Activated CD8-positive, alpha-beta memory T cell treated with anti-CD3 and anti-CD28 coated beads, Interleukin-2, amount 10 ng/mL, durations not matched to agents 7 days and 5 days (primary cell): ENCODE measurements at regions not wholly inside any gene's neighbourhood (a gene's known extent, or its start where the extent isn't known, plus 50 kb on each side); places are given as distances from the start of the nearest gene placed in this dataset.

Experiments
- ATAC-seq: fragments of 150-1000 bp; cut with Tn5 transposase; one replicate; pipeline ENCODE4 v1.10.0; 2021; ENCODE audit warnings: moderate library complexity
- CTCF ChIA-PET: fragments of 350-600 bp; sonication (Branson Sonifier 250); formaldehyde crosslinking; loops from one replicate; lab custom pipeline; 2021; ENCODE audit warnings: antibody characterized with exemption; lab: Charles Lee
- DNase-seq: peaks from one replicate; pipeline ENCODE4 v3.0.0-alpha.2; 2020
- H3K27ac Mint-ChIP-seq: one replicate; pipeline ENCODE4 v1.8.0; 2021; ENCODE audit warnings: mild to moderate bottlenecking, mixed read lengths
- H3K27me3 Mint-ChIP-seq: one replicate; pipeline ENCODE4 v1.8.0; 2021; ENCODE audit warnings: mixed read lengths
- H3K36me3 Mint-ChIP-seq: one replicate; pipeline ENCODE4 v1.8.0; 2021; ENCODE audit warnings: mild to moderate bottlenecking, mixed read lengths
- H3K4me1 Mint-ChIP-seq: one replicate; pipeline ENCODE4 v1.8.0; 2021; ENCODE audit warnings: mixed read lengths
- H3K4me3 Mint-ChIP-seq: one replicate; pipeline ENCODE4 v1.8.0; 2021; ENCODE audit warnings: mild to moderate bottlenecking, moderate library complexity, mixed read lengths
- H3K9me3 Mint-ChIP-seq: one replicate; pipeline ENCODE4 v1.8.0; 2022; ENCODE audit warnings: low read depth, mixed read lengths

DNA sequence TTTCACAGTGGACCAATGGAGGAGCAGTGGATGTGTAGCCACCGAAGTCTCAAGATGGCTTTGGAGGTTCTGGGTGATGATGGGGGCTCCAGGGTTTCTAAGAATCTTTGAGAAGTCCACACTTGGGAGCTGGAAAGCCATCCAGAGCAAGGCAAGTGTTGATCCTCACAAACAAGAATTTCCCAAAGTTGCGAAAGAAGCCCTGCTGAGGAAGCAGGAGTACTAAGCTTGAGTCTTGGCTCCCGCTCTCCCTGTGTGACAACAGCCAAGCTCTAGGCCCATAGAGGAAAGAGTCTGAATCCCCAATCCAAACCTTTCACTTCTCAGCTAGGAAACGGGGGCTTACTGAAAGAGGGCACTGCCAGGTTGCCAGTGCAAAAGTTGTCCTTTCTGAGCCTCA, 106.0 kb downstream of the EDN3 start:
- no peak for DNase-seq
- CTCF ChIA-PET, result interaction anchor here (1.9 to 3.9 kb wide), 2 partner anchors 89 to 185 kb away, joined by 4 to 24 read pairs; no protein-coding TSS in a partner anchor
- Mint-ChIP-seq H3K27ac (no peak overlapping the region), H3K36me3 (no peaks in the 10 kb centered on the region), H3K4me3 (no peak overlapping the region), H3K27me3 (peaks cover 30% of the 10 kb centered on the region), H3K4me1 (no peaks in the 10 kb centered on the region), H3K9me3 (no peaks in the 10 kb centered on the region)
- no peak for ATAC-seq

DNA sequence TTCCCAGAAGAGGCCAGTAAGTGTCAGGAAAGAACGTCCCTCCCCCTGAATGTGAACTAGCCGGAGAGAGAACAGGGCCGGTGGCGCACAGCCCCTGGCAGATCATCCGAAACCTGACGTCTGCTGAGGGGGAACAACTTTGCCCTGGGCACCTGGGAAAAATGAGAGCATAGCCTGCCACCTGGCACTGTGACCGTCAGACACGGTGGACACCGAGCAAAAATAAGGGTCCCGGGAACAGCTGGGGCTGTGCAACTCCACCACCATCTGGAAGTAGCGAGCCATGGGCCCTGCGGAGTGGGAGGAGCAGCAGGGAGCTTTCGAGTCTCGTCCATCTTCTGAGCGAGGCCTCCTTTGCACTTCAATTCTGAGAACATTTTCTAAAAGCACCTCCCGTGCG, 110.8 kb downstream of the EDN3 start:
- no peak for ATAC-seq
- CTCF ChIA-PET, result no interaction called here
- no peak overlapping the region for H3K4me3 Mint-ChIP-seq
- H3K27me3 Mint-ChIP-seq, result peaks cover 14% of the 10 kb centered on the region
- no peaks in the 10 kb centered on the region for H3K4me1 Mint-ChIP-seq
- H3K9me3 Mint-ChIP-seq, result no peaks in the 10 kb centered on the region
- H3K27ac Mint-ChIP-seq, result no peak overlapping the region
- H3K36me3 Mint-ChIP-seq, result no peaks in the 10 kb centered on the region
- no peak for DNase-seq

DNA sequence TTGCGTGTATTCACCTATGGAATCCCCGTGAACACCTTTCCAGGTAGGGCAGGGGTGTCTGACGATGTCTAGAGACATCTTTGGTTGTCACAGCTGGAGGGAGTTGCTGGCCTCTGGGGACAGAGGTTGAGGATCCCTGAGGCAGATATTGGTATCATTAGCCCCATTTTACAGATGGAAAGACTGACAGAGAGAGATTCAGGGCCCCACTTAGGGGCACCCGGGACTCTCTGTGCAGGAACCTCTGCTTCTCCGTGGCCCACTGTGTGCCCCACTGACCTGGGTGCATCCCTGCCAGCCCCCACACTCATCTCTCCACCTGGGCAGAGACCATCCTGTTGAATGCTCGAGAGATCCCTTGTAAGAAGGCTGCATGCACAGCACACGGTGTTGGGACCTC, 111.2 kb downstream of the EDN3 start:
- no peak overlapping the region for H3K4me3 Mint-ChIP-seq
- no peak overlapping the region for H3K27ac Mint-ChIP-seq
- no peak for DNase-seq
- ATAC-seq, result no peak
- no peaks in the 10 kb centered on the region for H3K4me1 Mint-ChIP-seq
- H3K36me3 Mint-ChIP-seq, result no peaks in the 10 kb centered on the region
- H3K27me3 Mint-ChIP-seq, result peaks cover 9% of the 10 kb centered on the region
- H3K9me3 Mint-ChIP-seq, result no peaks in the 10 kb centered on the region
- CTCF ChIA-PET, result no interaction called here

DNA sequence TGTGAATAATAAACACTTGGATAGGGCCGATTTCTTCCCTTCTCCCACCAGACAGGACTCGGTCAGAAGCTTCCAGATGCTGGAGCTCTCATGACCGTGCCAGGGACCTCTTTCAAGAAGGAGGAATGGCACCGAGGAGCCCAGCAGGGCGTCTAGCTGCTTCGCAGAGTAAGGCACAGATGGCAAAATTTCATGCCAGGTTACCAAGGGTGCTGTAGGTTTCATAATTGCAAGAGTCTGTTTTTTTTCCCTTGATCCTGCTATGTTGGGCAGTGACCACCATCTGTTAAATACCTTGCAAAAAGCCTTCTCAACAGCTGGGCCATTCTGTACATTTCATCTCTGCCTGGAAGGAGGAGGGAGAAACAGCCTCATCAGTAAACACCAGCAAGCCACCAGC, 111.8 kb downstream of the EDN3 start:
- Mint-ChIP-seq H3K36me3 (no peaks in the 10 kb centered on the region), H3K4me3 (no peak overlapping the region), H3K27ac (no peak overlapping the region), H3K4me1 (no peaks in the 10 kb centered on the region), H3K27me3 (peaks cover 6% of the 10 kb centered on the region), H3K9me3 (no peaks in the 10 kb centered on the region)
- ATAC-seq, result no peak
- no peak for DNase-seq
- CTCF ChIA-PET, result interaction anchor here (1.5 kb wide), 1 partner anchor 324 kb away, joined by 4 read pairs; no protein-coding TSS in a partner anchor

DNA sequence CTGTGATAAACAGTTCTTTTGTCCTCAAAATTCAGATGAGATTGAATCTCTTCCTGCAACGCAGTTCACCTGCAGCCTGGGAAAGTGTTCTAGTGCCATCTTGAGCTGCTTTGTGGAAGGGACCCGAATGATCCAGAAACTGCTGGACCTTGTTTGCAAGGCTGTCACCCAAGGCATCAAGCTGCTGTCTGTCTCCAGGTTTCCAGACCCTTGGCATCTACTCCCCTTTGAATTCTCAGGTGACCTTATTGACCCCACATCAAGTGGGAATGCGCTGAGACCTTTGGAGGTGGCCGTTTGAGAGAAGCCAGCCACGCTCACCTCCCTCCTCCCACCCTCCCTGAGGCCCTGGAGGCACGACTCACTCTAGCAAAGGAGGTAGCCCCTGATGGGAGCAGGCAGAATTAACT, 112.5 kb downstream of the EDN3 start:
- peaks cover 13% of the 10 kb centered on the region for H3K27me3 Mint-ChIP-seq
- H3K4me3 Mint-ChIP-seq, result no peak overlapping the region
- CTCF ChIA-PET, result interaction anchor here (1.5 kb wide), 1 partner anchor 325 kb away, joined by 4 read pairs; no protein-coding TSS in a partner anchor

DNA sequence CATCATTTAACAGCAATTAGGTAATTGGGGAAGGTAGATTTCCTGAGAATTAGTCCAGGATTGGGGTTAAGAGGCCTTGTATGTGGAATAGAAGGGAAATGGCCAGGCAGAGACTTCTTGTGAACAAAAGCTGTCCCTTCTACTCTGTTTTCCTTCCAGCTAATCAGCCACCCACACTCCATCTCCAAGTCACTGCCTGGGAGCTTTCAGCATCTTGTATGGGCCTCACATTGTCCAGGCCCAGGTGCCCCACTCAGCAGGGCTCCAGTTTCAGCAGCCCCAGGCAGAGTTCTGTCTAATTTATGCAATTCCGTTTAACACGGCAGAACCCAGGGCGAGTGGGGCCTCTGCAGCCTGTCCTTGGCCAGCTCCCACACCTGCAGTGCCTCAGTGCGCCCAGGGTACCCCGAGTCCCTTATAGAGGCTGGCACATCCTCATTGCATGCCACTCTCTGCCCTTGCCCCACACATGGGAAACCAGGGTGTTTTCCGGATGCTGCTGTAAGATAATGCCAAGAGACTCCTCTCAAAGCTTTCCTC, 113.0 kb downstream of the EDN3 start:
- Mint-ChIP-seq H3K27me3 (peaks cover 14% of the 10 kb centered on the region), H3K4me1 (no peaks in the 10 kb centered on the region), H3K27ac (no peak overlapping the region), H3K36me3 (no peaks in the 10 kb centered on the region), H3K4me3 (no peak overlapping the region), H3K9me3 (no peaks in the 10 kb centered on the region)
- CTCF ChIA-PET, result interaction anchor here (0.6 to 1.5 kb wide), 2 partner anchors 326 to 337 kb away, joined by 3 to 4 read pairs; no protein-coding TSS in a partner anchor
- DNase-seq, result no peak
- ATAC-seq, result no peak

More for the DNA sequence above, 112.5 kb downstream of the EDN3 start:
- Mint-ChIP-seq H3K4me1 (no peaks in the 10 kb centered on the region), H3K27ac (no peak overlapping the region), H3K9me3 (no peaks in the 10 kb centered on the region), H3K36me3 (no peaks in the 10 kb centered on the region)
- ATAC-seq (no peak), DNase-seq (no peak)

DNA sequence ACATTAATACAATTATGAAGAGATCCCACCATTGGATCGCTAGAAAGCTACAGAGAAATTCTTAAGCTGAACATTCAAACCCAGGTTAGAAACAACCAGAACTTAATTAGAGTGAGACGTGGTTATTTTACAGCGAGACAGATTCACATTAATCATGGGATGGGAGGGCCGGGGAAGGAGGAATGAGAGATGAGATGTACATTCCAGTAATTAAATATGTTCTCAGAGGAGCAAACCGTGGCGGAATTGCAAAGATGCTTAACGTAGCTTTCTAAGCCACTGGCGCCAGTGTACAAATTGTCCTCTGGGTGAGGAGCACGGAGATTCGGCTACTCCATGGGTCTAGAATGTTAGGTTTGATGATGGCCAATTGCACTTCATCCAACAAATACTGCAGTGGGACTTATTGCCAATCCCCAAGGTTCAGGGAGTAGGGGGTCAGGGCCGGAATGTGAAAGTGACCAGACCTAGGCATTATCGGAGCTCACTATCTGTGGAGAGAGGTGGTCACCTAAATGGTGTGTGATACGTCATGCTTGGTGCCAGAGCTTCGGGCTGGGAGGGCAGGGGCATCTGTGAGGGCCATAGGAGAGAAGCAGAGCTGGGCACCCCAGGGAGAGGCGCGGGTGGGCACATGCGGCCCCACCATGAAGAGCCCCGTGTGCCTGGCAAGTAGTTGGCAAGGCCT, 114.7 kb downstream of the EDN3 start:
- CTCF ChIA-PET, result no interaction called here
- Mint-ChIP-seq H3K4me1 (no peaks in the 10 kb centered on the region), H3K27me3 (peaks cover 20% of the 10 kb centered on the region), H3K9me3 (no peaks in the 10 kb centered on the region), H3K36me3 (no peaks in the 10 kb centered on the region), H3K27ac (no peak overlapping the region), H3K4me3 (no peak overlapping the region)
- ATAC-seq (no peak), DNase-seq (no peak)

DNA sequence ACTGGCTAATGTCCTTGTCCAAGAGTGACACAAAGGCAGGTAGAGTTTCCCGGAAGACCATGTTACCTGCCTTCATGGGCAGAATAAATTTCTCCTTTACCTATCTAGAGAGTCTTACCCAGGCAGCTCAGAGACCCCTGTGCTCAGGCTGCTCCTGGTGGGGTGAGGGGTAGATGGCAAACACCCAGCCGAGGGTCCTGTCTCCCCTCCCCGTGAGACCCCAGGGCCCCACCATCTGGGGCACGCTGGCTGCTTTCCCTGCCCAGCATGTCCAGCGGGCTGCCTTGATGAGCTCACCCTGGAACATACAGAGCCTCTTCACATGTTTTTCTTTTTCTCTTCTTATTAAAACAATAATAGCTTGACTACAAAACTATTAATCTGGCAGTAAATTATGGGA, 116.5 kb downstream of the EDN3 start:
- ATAC-seq (no peak), DNase-seq (no peak)
- Mint-ChIP-seq H3K9me3 (no peaks in the 10 kb centered on the region), H3K4me1 (no peaks in the 10 kb centered on the region), H3K27ac (no peak overlapping the region), H3K4me3 (no peak overlapping the region), H3K36me3 (no peaks in the 10 kb centered on the region), H3K27me3 (peaks cover 24% of the 10 kb centered on the region)
- CTCF ChIA-PET, result no interaction called here

DNA sequence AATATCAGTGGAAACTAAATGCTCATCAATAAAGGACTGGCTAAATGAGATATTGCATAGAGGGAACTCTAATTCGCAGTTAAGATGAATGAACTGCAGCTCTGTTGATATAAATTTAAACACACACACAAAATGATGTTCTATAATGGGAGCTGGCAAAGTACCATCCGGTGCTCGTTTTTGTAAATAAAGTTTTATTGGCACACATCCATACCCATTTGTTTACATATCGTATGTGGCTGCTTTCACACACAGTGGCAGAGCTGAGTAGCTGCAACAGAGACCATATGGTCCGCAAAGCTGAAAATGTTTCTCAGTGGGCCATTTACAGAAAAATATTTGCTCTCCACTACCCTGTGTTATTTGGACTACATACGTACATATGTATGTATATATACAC, 120.7 kb downstream of the EDN3 start:
- DNase-seq, result no peak
- H3K4me3 Mint-ChIP-seq, result no peak overlapping the region
- H3K4me1 Mint-ChIP-seq, result no peaks in the 10 kb centered on the region
- no peaks in the 10 kb centered on the region for H3K9me3 Mint-ChIP-seq
- H3K27ac Mint-ChIP-seq, result no peak overlapping the region
- no peaks in the 10 kb centered on the region for H3K36me3 Mint-ChIP-seq
- ATAC-seq, result no peak
- CTCF ChIA-PET, result interaction anchor here (0.8 kb wide), 1 partner anchor 34 kb away, joined by 4 read pairs; no protein-coding TSS in a partner anchor
- peaks cover 19% of the 10 kb centered on the region for H3K27me3 Mint-ChIP-seq

DNA sequence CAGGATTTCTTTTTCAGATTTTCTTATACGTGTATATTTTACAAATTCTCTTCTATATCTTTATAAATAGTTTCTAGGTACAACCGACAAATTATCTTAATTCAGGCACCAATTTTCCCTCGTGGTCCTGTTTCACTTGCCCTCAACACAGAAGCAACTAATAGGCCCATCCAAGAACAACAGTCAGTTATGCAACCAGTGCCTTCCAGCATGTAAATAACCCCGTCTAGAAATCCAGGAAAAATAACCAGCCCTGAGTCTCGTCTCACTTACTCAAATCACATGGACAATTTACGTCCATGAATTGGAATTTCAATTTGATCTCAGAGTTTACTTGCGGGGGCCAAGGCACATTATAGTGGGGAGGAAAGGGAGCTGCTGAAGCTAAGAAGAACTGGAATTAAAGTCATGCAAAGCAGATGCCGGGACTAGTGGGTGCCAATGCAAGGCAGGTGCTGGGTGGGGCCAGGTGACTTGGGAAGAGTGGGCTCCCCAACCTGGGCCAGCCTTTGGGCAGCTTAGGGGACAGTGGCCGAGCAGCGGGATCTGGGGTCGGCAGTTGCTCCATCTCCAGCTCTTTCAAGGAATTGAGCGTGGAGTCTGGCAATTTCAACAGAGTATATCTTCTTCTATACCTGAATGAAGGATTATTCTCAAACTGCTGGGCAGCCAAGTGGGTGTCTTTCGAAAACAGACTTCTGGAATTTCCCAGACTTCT, 121.7 kb downstream of the EDN3 start:
- ATAC-seq (no peak), DNase-seq (no peak)
- Mint-ChIP-seq H3K4me1 (no peaks in the 10 kb centered on the region), H3K9me3 (no peaks in the 10 kb centered on the region), H3K4me3 (no peak overlapping the region), H3K27ac (no peak overlapping the region), H3K27me3 (peaks cover 18% of the 10 kb centered on the region), H3K36me3 (no peaks in the 10 kb centered on the region)
- CTCF ChIA-PET, result no interaction called here

DNA sequence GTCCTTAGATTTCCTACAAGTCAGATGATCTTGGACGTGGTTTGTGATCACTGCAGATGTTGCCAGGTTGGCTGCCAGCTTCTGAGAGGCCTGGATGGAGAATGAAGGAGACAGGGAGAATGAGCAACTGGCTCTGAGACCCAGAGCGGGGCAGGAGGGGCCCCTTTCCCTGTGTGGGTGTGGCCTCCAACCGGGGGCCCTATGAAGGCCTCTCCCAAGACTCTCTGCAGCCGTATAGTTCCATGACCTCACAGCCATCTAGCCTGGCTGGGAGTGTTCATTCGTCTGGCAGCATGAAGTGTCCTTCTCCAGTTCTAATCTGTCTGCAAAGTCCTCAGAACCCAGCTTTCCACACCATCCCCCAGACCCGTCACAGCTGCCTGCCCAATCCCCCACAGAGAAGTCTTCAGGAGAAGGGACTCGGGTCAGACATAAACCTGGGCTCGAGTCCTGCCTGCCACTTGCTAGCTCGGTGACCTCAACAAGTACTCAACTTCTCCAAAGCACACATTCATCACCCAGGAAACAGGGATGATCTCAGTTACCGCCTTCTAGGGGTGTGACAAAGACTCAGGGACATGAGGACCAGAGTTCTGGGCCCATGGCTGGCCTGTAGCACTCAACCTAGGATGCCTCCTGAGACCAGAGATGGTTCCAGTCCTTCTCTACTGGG, 122.6 kb downstream of the EDN3 start:
- Mint-ChIP-seq H3K9me3 (no peaks in the 10 kb centered on the region), H3K4me1 (no peaks in the 10 kb centered on the region), H3K4me3 (no peak overlapping the region), H3K36me3 (no peaks in the 10 kb centered on the region), H3K27ac (no peak overlapping the region), H3K27me3 (peaks cover 10% of the 10 kb centered on the region)
- DNase-seq, result no peak
- CTCF ChIA-PET, result no interaction called here
- no peak for ATAC-seq

DNA sequence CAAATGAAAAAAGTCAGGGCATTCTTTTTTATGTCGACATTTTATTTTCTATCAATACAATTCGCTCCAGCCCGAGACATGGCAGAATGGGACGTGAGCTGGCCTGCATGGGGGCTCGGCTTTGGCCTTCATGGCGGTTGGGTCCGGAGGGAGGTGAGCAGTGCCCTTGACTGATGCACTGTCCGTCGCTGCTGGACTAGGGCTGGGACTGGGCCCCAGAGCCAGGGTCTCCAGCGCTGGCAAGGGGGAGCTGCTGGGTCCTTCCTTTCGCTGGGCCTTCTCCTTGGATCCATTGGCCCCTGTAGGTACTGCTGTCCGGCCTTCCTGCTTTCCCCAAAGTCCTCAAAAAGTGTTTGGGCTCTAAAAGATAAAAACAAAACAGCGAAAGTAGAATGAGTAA, 124.6 kb downstream of the EDN3 start:
- Mint-ChIP-seq H3K27me3 (peaks cover 3% of the 10 kb centered on the region), H3K4me3 (no peak overlapping the region), H3K36me3 (no peaks in the 10 kb centered on the region), H3K4me1 (peaks cover 12% of the 10 kb centered on the region), H3K9me3 (peaks cover 3% of the 10 kb centered on the region), H3K27ac (no peak overlapping the region)
- DNase-seq (no peak), ATAC-seq (no peak)
- CTCF ChIA-PET, result no interaction called here

DNA sequence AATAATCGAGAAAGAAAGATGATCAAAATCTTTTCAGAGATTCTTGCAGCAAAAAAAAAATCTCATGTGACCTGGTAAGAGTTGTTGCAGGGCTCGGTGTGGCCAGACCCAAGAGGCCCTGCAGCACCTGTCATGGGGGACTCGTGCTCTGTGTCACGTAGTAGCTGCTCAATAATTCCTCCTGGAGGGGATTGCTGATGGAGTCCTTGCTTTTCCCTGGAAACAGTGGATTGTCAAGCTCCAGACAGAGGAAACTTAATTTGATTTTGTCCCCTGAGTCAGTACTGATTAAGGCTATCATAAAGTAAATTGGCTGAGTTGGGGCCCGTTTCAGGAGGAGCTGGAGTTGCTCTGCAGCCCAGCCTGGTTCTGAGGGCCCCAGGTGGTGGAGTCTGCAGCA, 125.2 kb downstream of the EDN3 start:
- CTCF ChIA-PET, result no interaction called here
- no peaks in the 10 kb centered on the region for H3K36me3 Mint-ChIP-seq

More for the DNA sequence above, 125.2 kb downstream of the EDN3 start:
- ATAC-seq, result no peak
- Mint-ChIP-seq H3K27ac (no peak overlapping the region), H3K27me3 (no peaks in the 10 kb centered on the region), H3K9me3 (peaks cover 3% of the 10 kb centered on the region), H3K4me3 (no peak overlapping the region), H3K4me1 (peaks cover 12% of the 10 kb centered on the region)
- no peak for DNase-seq
